HL-60 (cell line): ENCODE measurements at regions not wholly inside any gene's neighbourhood (a gene's known extent, or its start where the extent isn't known, plus 50 kb on each side); places are given as distances from the start of the nearest gene placed in this dataset.

ENCODE experiments used
- DNase-seq, 2 experiments: peaks; one replicate each; pipeline ENCODE4 v3.0.0-alpha.2; 2010 to 2020; ENCODE audit warnings: low read depth in 1 of 2, low spot score in 1 of 2
- H3K27ac ChIP-seq: fragments of 250-450 bp; sonication (Bioruptor Pico); replicated peaks from 2 replicates; pipeline ENCODE4 v1.5.1; 2020; ENCODE audit warnings: mild to moderate bottlenecking, moderate library complexity
- H3K27me3 ChIP-seq: fragments of 250-450 bp; sonication (Bioruptor Pico); 2 replicates; pipeline ENCODE4 v1.5.1; 2021; ENCODE audit warnings: mild to moderate bottlenecking, moderate library complexity; ENCODE audit not compliant: insufficient read depth, poor library complexity, severe bottlenecking
- H3K4me3 ChIP-seq: replicated peaks from 2 replicates; pipeline ENCODE4 v1.5.1; 2011; ENCODE audit warnings: mild to moderate bottlenecking, control low read depth, low read length; ENCODE audit not compliant: insufficient read depth
- GABPA ChIP-seq: IDR thresholded peaks from 2 replicates; pipeline ENCODE4 v1.6.1; 2012; ENCODE audit warnings: low read depth
- POLR2AphosphoS5 ChIP-seq: IDR thresholded peaks from 2 replicates; pipeline ENCODE4 v1.6.1; 2012; ENCODE audit warnings: low read depth
- SPI1 ChIP-seq: IDR thresholded peaks from 2 replicates; pipeline ENCODE4 v1.6.1; 2012; ENCODE audit warnings: low read depth, mild to moderate bottlenecking, borderline replicate concordance
- TF ChIP-seq, protein P1 (sequence below): IDR thresholded peaks from 2 replicates; pipeline ENCODE4 v1.6.1; 2012; ENCODE audit warnings: low read depth; ENCODE audit not compliant: insufficient replicate concordance
- TF ChIP-seq, protein P2 (sequence below): IDR thresholded peaks from one replicate; pipeline ENCODE4 v1.5.1; 2011; ENCODE audit warnings: low read length, control low read depth, inconsistent platforms; ENCODE audit not compliant: insufficient read depth

DNA sequence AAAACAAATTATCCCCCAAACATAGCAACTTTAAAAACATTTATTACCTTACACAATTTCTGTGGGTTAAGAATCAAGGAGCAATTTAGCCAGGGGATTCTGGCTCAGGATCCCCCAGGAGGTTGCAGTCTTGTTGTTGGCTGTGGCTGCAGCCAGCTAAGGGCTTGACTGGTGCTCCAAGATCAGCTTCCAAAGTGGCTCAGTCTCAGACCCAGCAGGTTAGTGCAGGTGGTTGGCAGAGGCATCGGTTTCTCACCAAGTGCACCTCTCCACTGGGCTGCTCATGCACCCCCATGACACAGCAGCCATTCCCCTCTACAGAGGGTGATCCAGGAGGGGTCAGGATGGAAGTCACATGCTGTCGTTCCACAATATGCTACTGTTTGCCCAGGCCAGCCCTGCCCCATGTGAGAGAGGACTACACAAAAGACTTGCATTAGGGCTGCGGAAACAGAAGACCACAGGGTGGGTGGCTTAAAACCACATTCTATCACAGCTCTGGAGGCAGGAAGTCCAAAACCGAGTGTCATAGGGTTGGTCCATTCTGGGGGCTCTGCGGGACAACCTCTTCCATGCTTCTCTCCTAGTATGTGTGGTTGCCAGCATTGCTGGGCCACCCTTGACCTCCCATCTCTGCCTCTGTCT, 125.8 kb downstream of the C6orf118 start:
- Histone ChIP-seq H3K27ac (peak overlapping the region; percentile 41), H3K27me3 (no peaks in the 10 kb centered on the region), H3K4me3 (no peak overlapping the region)
- TF ChIP-seq, protein P1, sequence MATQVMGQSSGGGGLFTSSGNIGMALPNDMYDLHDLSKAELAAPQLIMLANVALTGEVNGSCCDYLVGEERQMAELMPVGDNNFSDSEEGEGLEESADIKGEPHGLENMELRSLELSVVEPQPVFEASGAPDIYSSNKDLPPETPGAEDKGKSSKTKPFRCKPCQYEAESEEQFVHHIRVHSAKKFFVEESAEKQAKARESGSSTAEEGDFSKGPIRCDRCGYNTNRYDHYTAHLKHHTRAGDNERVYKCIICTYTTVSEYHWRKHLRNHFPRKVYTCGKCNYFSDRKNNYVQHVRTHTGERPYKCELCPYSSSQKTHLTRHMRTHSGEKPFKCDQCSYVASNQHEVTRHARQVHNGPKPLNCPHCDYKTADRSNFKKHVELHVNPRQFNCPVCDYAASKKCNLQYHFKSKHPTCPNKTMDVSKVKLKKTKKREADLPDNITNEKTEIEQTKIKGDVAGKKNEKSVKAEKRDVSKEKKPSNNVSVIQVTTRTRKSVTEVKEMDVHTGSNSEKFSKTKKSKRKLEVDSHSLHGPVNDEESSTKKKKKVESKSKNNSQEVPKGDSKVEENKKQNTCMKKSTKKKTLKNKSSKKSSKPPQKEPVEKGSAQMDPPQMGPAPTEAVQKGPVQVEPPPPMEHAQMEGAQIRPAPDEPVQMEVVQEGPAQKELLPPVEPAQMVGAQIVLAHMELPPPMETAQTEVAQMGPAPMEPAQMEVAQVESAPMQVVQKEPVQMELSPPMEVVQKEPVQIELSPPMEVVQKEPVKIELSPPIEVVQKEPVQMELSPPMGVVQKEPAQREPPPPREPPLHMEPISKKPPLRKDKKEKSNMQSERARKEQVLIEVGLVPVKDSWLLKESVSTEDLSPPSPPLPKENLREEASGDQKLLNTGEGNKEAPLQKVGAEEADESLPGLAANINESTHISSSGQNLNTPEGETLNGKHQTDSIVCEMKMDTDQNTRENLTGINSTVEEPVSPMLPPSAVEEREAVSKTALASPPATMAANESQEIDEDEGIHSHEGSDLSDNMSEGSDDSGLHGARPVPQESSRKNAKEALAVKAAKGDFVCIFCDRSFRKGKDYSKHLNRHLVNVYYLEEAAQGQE, result no peak
- TF ChIP-seq SPI1 (no peak), POLR2AphosphoS5 (no peak), GABPA (no peak)
- TF ChIP-seq, protein P2, sequence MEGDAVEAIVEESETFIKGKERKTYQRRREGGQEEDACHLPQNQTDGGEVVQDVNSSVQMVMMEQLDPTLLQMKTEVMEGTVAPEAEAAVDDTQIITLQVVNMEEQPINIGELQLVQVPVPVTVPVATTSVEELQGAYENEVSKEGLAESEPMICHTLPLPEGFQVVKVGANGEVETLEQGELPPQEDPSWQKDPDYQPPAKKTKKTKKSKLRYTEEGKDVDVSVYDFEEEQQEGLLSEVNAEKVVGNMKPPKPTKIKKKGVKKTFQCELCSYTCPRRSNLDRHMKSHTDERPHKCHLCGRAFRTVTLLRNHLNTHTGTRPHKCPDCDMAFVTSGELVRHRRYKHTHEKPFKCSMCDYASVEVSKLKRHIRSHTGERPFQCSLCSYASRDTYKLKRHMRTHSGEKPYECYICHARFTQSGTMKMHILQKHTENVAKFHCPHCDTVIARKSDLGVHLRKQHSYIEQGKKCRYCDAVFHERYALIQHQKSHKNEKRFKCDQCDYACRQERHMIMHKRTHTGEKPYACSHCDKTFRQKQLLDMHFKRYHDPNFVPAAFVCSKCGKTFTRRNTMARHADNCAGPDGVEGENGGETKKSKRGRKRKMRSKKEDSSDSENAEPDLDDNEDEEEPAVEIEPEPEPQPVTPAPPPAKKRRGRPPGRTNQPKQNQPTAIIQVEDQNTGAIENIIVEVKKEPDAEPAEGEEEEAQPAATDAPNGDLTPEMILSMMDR, result no peak
- no peak for DNase-seq

DNA sequence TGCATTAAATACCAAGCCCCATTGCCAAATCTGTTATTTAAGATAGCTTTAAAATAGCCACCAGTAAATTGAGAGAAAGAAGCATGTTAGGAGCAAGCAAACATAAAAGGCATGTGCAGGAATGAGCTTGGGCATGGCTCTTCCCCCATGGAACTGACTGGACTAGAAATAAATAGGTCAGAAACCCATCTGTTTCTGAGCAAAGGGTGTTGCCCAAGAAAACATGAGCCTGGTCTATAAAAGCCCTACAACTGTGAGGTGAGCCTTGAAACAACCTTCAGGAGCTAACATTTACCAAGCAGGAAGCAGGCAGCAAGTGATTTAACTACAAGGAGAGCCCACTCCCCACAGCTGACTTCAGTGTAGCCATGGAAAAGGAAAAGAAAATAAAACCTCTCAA, 126.3 kb downstream of the C6orf118 start:
- TF ChIP-seq, protein P2, result no peak
- Histone ChIP-seq H3K27me3 (no peaks in the 10 kb centered on the region), H3K4me3 (no peak overlapping the region), H3K27ac (no peak overlapping the region)
- DNase-seq, result no peak

DNA sequence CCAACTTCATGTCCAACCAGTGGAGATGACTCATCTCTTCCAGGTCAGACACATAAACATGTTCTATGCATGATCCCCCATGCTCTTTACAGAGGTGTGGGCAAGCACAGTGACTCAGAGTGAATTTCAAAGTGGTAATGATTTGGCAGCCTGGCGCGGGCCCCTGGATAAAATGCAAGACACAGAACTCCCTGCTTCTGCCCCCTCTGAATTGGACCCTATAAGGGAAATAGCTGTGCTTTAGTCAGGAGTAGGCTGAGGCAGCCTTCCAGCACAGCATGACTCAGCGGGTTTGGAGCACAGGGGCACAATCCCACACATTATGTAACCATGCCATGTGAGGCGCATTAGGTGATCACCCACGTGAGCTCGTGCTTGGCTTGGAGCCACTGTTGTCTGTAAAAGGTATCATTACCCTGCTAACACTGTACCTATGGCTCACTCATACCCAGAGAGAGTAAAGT, 127.4 kb downstream of the C6orf118 start:
- Histone ChIP-seq H3K27ac (no peak overlapping the region), H3K4me3 (no peak overlapping the region), H3K27me3 (no peaks in the 10 kb centered on the region)
- no peak for TF ChIP-seq POLR2AphosphoS5
- TF ChIP-seq SPI1, result no peak
- TF ChIP-seq, protein P2, result no peak
- no peak for TF ChIP-seq GABPA
- TF ChIP-seq, protein P1, result no peak
- no peak for DNase-seq

DNA sequence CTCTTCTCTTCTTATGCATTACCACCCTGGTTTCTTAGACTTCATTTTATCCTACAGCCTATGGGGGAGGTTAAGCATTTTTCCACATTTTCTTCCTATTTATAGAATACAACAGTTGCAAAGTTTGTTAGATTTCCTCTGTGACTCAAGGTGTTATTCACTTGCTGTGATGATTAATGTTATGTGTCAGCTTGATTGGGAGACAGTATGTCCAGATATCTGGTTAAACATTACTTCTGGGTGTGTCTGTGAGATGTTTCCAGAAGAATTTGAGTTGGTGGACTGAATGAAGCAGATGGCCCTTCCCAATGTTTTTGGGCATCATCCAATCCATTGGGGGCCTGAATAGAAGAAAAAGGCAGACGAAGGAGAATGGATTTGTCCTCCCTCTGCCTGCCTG, 131.3 kb downstream of the C6orf118 start:
- DNase-seq, result no peak
- no peak overlapping the region for H3K4me3 ChIP-seq
- TF ChIP-seq POLR2AphosphoS5 (no peak), GABPA (no peak), SPI1 (no peak)
- TF ChIP-seq, protein P2, result no peak
- TF ChIP-seq, protein P1, result no peak
- H3K27me3 ChIP-seq, result no peaks in the 10 kb centered on the region
- no peak overlapping the region for H3K27ac ChIP-seq
